LoVo (cell line): ENCODE measurements at regions not wholly inside any gene's neighbourhood (a gene's known extent, or its start where the extent isn't known, plus 50 kb on each side); places are given as distances from the start of the nearest gene placed in this dataset.

Experiments used
- DNase-seq: peaks from one replicate; pipeline ENCODE4 v3.0.0-alpha.2; 2016; ENCODE audit warnings: low spot score

- DNase-seq: no peak
Measured at GRCh38 chr7:15856311-15856710, 169.8 kb upstream of the MEOX2 start.

GRCh38 chr7:15855525-15856109, 169.1 kb upstream of the MEOX2 start:
- DNase-seq: peak; percentile 17

- no peak for DNase-seq
Measured at GRCh38 chr7:15854841-15855524, 168.5 kb upstream of the MEOX2 start.

GRCh38 chr7:15853832-15854470, 167.5 kb upstream of the MEOX2 start:
- DNase-seq: no peak

- no peak for DNase-seq
Measured at GRCh38 chr7:15851201-15851600, 164.7 kb upstream of the MEOX2 start.

GRCh38 chr7:15848901-15849300, 162.4 kb upstream of the MEOX2 start:
- no peak for DNase-seq

GRCh38 chr7:15848362-15848761, 161.9 kb upstream of the MEOX2 start:
- no peak for DNase-seq

GRCh38 chr7:15845868-15846267, 159.4 kb upstream of the MEOX2 start:
- DNase-seq: no peak

- no peak for DNase-seq
Measured at GRCh38 chr7:15845461-15845860, 159.0 kb upstream of the MEOX2 start.

GRCh38 chr7:15839416-15840100, 153.1 kb upstream of the MEOX2 start:
- DNase-seq: no peak

- DNase-seq: no peak
Measured at GRCh38 chr7:15838265-15838664, 151.8 kb upstream of the MEOX2 start.

GRCh38 chr7:15837306-15837950, 150.9 kb upstream of the MEOX2 start:
- DNase-seq: no peak

GRCh38 chr7:15836651-15837050, 150.2 kb upstream of the MEOX2 start:
- no peak for DNase-seq

- DNase-seq: no peak
Measured at GRCh38 chr7:15836041-15836440, 149.6 kb upstream of the MEOX2 start.

GRCh38 chr7:15834446-15834845, 148.0 kb upstream of the MEOX2 start:
- no peak for DNase-seq

- peak; percentile 32 for DNase-seq
Measured at GRCh38 chr7:15832996-15833395, 146.5 kb upstream of the MEOX2 start.

GRCh38 chr7:15831606-15832005, 145.1 kb upstream of the MEOX2 start:
- no peak for DNase-seq

- DNase-seq: no peak
Measured at GRCh38 chr7:15829691-15830090, 143.2 kb upstream of the MEOX2 start.

- no peak for DNase-seq
Measured at GRCh38 chr7:15828881-15829280, 142.4 kb upstream of the MEOX2 start.

GRCh38 chr7:15821484-15822427, 135.3 kb upstream of the MEOX2 start:
- no peak for DNase-seq

- DNase-seq: no peak
Measured at GRCh38 chr7:15820319-15820718, 133.8 kb upstream of the MEOX2 start.
